Stimulated activated CD8-positive, alpha-beta memory T cell treated with anti-CD3 and anti-CD28 coated beads, Interleukin-12 subunit alpha, Interleukin-12 subunit beta, amount 100 ng/mL, for 1 hour (primary cell): ENCODE measurements at regions not wholly inside any gene's neighbourhood (a gene's known extent, or its start where the extent isn't known, plus 50 kb on each side); places are given as distances from the start of the nearest gene placed in this dataset.
"Not testable (repeated sequence)": the region's sequence is repeated elsewhere in the genome, so short reads cannot be mapped to it uniquely, and the experiment has no call there.

Experiments
- DNase-seq: peaks from one replicate; pipeline ENCODE4 v3.0.0-alpha.2; 2020; ENCODE audit warnings: low read depth

DNA sequence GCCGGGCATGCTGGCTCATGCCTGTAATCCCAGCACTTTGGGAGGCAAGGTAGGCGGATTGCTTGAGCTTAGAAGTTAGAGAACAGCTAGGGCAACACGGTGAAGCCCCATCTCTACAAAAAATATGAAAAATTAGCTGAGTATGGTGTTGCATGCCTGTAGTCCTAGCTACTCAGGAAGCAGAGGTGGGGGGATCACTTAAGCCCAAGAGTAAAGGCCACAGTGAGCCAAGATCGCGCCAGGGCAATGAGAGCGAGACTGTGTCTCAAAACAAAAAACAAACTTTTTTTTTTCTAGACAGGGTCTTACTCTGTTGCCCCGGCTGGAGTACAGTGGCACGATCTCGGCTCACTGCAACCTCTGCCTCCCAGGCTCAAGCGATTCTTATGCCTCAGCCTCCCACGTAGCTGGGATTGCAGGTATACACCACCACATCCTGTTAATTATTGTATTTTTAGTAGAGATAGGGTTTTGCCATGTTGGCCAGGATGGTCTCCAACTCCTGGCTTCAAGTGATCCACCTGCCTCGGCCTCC lies 307.5 kb downstream of the GOLGA6L6 start:
- not testable (repeated sequence) for DNase-seq

GRCh38 chr15:20232457-20232856 lies 309.1 kb downstream of the GOLGA6L6 start:
- not testable (repeated sequence) for DNase-seq

DNA sequence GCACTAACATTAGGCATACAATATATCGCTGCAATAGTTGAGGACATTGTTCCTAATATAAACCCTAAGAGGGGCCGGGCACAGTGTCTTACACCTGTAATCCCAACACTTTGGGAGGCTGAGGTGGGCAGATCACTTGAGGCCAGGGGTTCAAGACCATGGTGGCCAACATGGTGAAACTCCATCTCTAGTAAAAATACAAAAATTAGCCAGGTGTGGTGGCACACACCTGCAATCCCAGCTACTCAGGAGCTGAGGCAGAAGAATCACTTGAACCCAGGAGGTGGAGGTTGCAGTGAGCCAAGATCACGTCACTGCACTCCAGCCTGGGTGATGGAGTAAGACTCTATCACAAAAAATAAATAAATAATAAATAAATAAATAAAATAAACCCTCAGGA lies 310.9 kb downstream of the GOLGA6L6 start:
- not testable (repeated sequence) for DNase-seq

- DNase-seq: not testable (repeated sequence)
These were observed 312.8 kb downstream of the GOLGA6L6 start for GRCh38 chr15:20228791-20229190.

- not testable (repeated sequence) for DNase-seq
These were observed 314.3 kb downstream of the GOLGA6L6 start for GRCh38 chr15:20227119-20227853.

- not testable (repeated sequence) for DNase-seq
These were observed 315.1 kb downstream of the GOLGA6L6 start for GRCh38 chr15:20226531-20226930.

- not testable (repeated sequence) for DNase-seq
These were observed 320.5 kb downstream of the GOLGA6L6 start for GRCh38 chr15:20221063-20221462.

DNA sequence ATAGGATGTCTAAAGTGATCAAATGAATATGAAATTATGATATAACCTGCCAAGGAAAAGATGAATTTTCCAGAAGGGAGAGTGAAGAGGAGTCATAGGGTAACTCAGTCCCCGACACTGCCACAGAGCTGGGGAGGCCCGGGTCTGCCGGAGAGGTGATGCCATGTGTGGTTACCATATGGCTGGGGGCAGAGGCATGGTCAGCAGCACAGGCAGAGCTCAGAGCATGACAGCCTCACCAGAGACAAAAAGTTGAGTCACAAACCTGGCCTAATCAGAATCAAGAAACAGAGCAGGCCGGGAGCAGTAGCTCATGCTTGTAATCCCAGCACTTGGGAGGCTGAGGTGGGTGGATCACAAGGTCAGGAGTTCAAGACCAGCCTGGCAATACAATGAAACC lies 322.4 kb downstream of the GOLGA6L6 start:
- not testable (repeated sequence) for DNase-seq

GRCh38 chr15:20215700-20216099 lies 325.9 kb downstream of the GOLGA6L6 start:
- not testable (repeated sequence) for DNase-seq

GRCh38 chr15:20214101-20214500 lies 327.5 kb downstream of the GOLGA6L6 start:
- not testable (repeated sequence) for DNase-seq

DNA sequence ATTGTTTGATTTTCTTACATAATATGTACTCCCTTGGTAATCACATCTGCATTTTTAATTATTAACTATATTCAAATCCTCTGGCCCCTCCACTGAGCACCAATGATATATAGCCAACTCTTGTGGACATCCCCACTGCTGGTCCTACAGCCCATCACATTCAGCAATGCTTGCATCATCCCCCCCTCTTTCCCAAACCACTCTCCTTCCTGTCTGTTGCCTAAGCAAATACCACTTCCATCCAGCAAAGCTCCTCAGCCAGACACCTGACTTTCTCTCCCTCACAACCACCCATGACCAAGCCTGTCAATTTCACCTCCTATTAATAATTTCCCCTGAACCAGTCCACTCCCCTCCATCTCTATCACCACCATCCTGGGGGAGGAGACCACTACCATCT lies 330.1 kb downstream of the GOLGA6L6 start:
- not testable (repeated sequence) for DNase-seq

DNA sequence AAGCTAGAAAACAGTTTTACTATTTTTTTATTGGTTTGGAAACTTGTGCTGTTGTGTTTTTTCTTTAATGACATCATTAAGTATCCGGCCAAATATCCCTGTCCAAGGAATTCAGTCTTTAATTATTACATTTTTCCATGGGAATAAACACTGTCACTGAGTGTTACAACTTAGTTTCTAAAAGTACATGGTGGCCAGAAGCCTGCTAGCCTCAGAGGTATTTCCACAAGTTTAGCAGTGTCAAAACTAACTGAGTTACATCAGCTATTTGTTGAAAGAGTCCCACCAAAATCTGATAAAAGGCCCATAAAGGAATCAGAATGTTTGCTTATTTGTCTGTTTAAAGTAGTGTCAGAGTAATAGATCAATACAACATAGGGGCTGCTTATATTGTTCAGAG lies 331.6 kb downstream of the GOLGA6L6 start:
- DNase-seq: not testable (repeated sequence)

DNA sequence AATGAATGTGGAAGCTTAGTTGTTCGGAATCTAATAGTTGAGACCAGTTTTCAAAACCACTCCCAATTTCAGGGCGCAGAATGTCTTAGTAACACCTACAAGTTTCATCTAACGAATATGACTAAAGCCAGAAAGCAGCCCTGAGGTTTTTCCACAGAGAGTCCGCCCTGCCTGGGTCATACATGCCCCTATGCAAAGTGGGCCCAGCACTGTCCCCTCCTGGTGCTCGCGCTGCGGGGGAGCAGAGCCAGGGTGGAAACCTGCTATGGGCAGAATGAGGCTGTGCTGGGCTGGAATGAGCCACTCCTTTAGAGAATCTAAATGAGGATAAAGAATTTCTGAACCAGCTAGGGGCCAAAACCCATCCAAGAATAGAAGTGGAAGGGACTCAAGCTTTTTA lies 334.0 kb downstream of the GOLGA6L6 start:
- DNase-seq: not testable (repeated sequence)

DNA sequence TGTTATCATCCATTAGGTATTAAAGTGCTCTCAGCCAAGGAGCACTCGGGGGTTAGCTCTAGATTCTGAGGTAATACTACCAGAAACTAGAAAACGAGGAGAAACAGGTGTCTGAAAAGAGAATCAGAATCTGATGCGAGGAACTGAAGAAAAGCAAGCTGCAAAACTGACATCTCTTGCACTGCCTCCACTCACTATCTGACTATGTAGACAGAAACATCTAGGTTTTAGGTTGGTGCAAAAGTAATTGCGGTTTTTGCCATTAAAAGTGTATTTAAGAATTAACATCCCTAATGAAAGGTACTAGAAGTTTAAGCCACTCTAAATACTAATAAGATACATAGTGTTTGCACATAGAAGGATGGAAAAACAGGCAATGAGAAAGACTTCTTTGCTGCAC lies 334.4 kb downstream of the GOLGA6L6 start:
- DNase-seq: not testable (repeated sequence)

DNA sequence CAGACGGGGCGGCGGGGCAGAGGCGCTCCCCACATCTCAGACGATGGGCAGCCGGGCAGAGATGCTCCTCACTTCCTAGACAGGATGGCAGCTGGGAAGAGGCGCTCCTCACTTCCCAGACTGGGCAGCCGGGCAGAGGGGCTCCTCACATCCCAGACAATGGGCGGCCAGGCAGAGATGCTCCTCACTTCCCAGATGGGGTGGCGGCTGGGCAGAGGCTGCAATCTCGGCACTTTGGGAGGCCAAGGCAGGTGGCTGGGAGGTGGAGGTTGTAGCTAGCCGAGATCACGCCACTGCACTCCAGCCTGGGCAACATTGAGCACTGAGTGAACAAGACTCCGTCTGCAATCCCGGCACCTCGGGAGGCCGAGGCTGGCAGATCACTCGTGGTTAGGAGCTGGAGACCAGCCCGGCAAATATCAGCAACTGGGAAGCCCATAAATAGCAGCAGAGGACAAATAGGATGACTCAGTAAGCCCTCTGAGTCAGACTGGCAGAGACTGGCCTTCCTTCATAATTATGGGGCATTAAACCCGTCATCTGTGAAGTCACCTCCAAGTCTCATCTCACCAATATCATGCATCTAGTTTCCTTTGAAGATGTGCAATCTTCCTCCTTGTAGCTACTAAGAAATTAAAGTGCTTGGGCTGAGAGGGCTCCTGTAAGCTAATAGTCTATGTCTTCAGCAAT lies 337.3 kb downstream of the GOLGA6L6 start:
- DNase-seq: not testable (repeated sequence)

GRCh38 chr15:20203649-20204150 lies 337.9 kb downstream of the GOLGA6L6 start:
- not testable (repeated sequence) for DNase-seq

- not testable (repeated sequence) for DNase-seq
These were observed 346.9 kb downstream of the GOLGA6L6 start for GRCh38 chr15:20194591-20195198.

- peak; percentile 24 for DNase-seq
These were observed 348.3 kb downstream of the GOLGA6L6 start for GRCh38 chr15:20192982-20193929.

- DNase-seq: not testable (repeated sequence)
These were observed 350.0 kb downstream of the GOLGA6L6 start for GRCh38 chr15:20191508-20192125.

DNA sequence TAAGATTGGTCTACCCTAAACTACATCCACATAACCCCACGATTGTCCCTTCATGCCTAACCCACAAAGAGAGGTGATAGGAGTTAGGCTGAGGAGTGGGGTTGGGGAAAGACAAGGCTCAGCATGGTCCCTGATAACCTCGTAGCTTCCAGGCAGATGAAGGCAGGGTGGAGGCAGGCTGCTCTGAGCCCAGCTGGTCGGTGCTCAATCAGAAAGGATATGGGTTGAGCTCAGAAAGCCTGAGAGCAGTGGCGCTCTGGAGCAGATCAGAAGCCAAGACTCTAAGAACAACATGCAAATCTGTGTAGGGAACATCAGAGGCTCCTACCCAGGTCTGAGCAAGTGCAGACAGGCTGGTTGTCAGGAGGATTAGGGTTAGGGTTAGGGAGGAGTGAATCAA lies 353.0 kb downstream of the GOLGA6L6 start:
- not testable (repeated sequence) for DNase-seq
